ENCODE measurements at regions not wholly inside any gene's neighbourhood (a gene's known extent, or its start where the extent isn't known, plus 50 kb on each side); places are given as distances from the start of the nearest gene placed in this dataset.

GRCh38 chr3:194801461-194802432 is 116.1 kb downstream of the FAM43A start:
- no peaks in the 10 kb centered on the region for H3K9me3 ChIP-seq (replicated peaks)
- no peak for DNase-seq (ENCODE audit: low read depth in 1 of 2, low spot score in 2 of 2)
- no peaks in the 10 kb centered on the region for H3K27me3 ChIP-seq (replicated peaks)
- no peaks in the 10 kb centered on the region for H3K4me1 ChIP-seq (replicated peaks)
- H3K4me3 ChIP-seq: no peak overlapping the region
- no peak overlapping the region for H3K27ac ChIP-seq
- H3K36me3 ChIP-seq: no peaks in the 10 kb centered on the region

GRCh38 chr3:194804796-194805195 is 119.1 kb downstream of the FAM43A start:
- H3K4me1 ChIP-seq (replicated peaks): peaks cover 4% of the 10 kb centered on the region
- no peak for DNase-seq (ENCODE audit: low read depth in 1 of 2, low spot score in 2 of 2)
- H3K4me3 ChIP-seq: no peak overlapping the region
- H3K9me3 ChIP-seq (replicated peaks): no peaks in the 10 kb centered on the region
- H3K27me3 ChIP-seq (replicated peaks): no peaks in the 10 kb centered on the region
- no peak overlapping the region for H3K27ac ChIP-seq
- H3K36me3 ChIP-seq: no peaks in the 10 kb centered on the region

GRCh38 chr3:194805546-194805945 is 119.9 kb downstream of the FAM43A start:
- Histone ChIP-seq H3K36me3 (no peaks in the 10 kb centered on the region), H3K4me1 (replicated peaks) (peaks cover 4% of the 10 kb centered on the region), H3K9me3 (replicated peaks) (no peaks in the 10 kb centered on the region), H3K27me3 (replicated peaks) (no peaks in the 10 kb centered on the region), H3K27ac (no peak overlapping the region), H3K4me3 (no peak overlapping the region)
- DNase-seq (ENCODE audit: low read depth in 1 of 2, low spot score in 2 of 2): no peak

- Histone ChIP-seq H3K36me3 (no peaks in the 10 kb centered on the region), H3K27ac (no peak overlapping the region), H3K4me1 (replicated peaks) (peaks cover 4% of the 10 kb centered on the region), H3K4me3 (no peak overlapping the region), H3K9me3 (replicated peaks) (no peaks in the 10 kb centered on the region), H3K27me3 (replicated peaks) (no peaks in the 10 kb centered on the region)
- no peak for DNase-seq (ENCODE audit: low read depth in 1 of 2, low spot score in 2 of 2)
Observed at GRCh38 chr3:194806991-194807630, 121.4 kb downstream of the FAM43A start.

- H3K36me3 ChIP-seq: no peaks in the 10 kb centered on the region
- H3K4me3 ChIP-seq: no peak overlapping the region
- H3K27me3 ChIP-seq (replicated peaks): no peaks in the 10 kb centered on the region
- H3K9me3 ChIP-seq (replicated peaks): no peaks in the 10 kb centered on the region
- DNase-seq (ENCODE audit: low read depth in 1 of 2, low spot score in 2 of 2): peak; percentile 26 to 49
- peaks cover 4% of the 10 kb centered on the region for H3K4me1 ChIP-seq (replicated peaks)
- no peak overlapping the region for H3K27ac ChIP-seq
Observed at GRCh38 chr3:194808640-194809097, 123.0 kb downstream of the FAM43A start.

GRCh38 chr3:194809382-194809781 is 123.7 kb downstream of the FAM43A start:
- Histone ChIP-seq H3K27ac (no peak overlapping the region), H3K4me1 (replicated peaks) (peaks cover 4% of the 10 kb centered on the region), H3K4me3 (no peak overlapping the region), H3K9me3 (replicated peaks) (no peaks in the 10 kb centered on the region), H3K36me3 (no peaks in the 10 kb centered on the region), H3K27me3 (replicated peaks) (no peaks in the 10 kb centered on the region)
- no peak for DNase-seq (ENCODE audit: low read depth in 1 of 2, low spot score in 2 of 2)

GRCh38 chr3:194810076-194810475 is 124.4 kb downstream of the FAM43A start:
- Histone ChIP-seq H3K4me1 (replicated peaks) (peaks cover 4% of the 10 kb centered on the region), H3K9me3 (replicated peaks) (no peaks in the 10 kb centered on the region), H3K36me3 (no peaks in the 10 kb centered on the region), H3K27me3 (replicated peaks) (no peaks in the 10 kb centered on the region), H3K4me3 (no peak overlapping the region), H3K27ac (no peak overlapping the region)
- no peak for DNase-seq (ENCODE audit: low read depth in 1 of 2, low spot score in 2 of 2)

GRCh38 chr3:194811118-194811517 is 125.4 kb downstream of the FAM43A start:
- Histone ChIP-seq H3K36me3 (no peaks in the 10 kb centered on the region), H3K4me1 (replicated peaks) (peaks cover 4% of the 10 kb centered on the region), H3K27ac (no peak overlapping the region), H3K4me3 (no peak overlapping the region), H3K9me3 (replicated peaks) (no peaks in the 10 kb centered on the region), H3K27me3 (replicated peaks) (no peaks in the 10 kb centered on the region)
- DNase-seq (ENCODE audit: low read depth in 1 of 2, low spot score in 2 of 2): no peak

- H3K27ac ChIP-seq: no peak overlapping the region
- no peak overlapping the region for H3K4me3 ChIP-seq
- no peak for DNase-seq (ENCODE audit: low read depth in 1 of 2, low spot score in 2 of 2)
- no peaks in the 10 kb centered on the region for H3K9me3 ChIP-seq (replicated peaks)
- peaks cover 4% of the 10 kb centered on the region for H3K4me1 ChIP-seq (replicated peaks)
- no peaks in the 10 kb centered on the region for H3K27me3 ChIP-seq (replicated peaks)
- H3K36me3 ChIP-seq: no peaks in the 10 kb centered on the region
Observed at GRCh38 chr3:194812176-194812575, 126.5 kb downstream of the FAM43A start.

- Histone ChIP-seq H3K27ac (no peak overlapping the region), H3K27me3 (replicated peaks) (no peaks in the 10 kb centered on the region), H3K36me3 (no peaks in the 10 kb centered on the region), H3K9me3 (replicated peaks) (no peaks in the 10 kb centered on the region), H3K4me1 (replicated peaks) (no peaks in the 10 kb centered on the region), H3K4me3 (no peak overlapping the region)
- DNase-seq (ENCODE audit: low read depth in 1 of 2, low spot score in 2 of 2): no peak
Observed at GRCh38 chr3:194814878-194815357, 129.2 kb downstream of the FAM43A start.

- no peak for DNase-seq (ENCODE audit: low read depth in 1 of 2, low spot score in 2 of 2)
- no peaks in the 10 kb centered on the region for H3K9me3 ChIP-seq (replicated peaks)
- no peaks in the 10 kb centered on the region for H3K36me3 ChIP-seq
- no peak overlapping the region for H3K27ac ChIP-seq
- no peak overlapping the region for H3K4me3 ChIP-seq
- H3K27me3 ChIP-seq (replicated peaks): no peaks in the 10 kb centered on the region
- H3K4me1 ChIP-seq (replicated peaks): no peaks in the 10 kb centered on the region
Observed at GRCh38 chr3:194816748-194817591, 131.3 kb downstream of the FAM43A start.

- Histone ChIP-seq H3K4me1 (replicated peaks) (no peaks in the 10 kb centered on the region), H3K27me3 (replicated peaks) (no peaks in the 10 kb centered on the region)
Observed at GRCh38 chr3:194817592-194817930, 131.9 kb downstream of the FAM43A start.

GRCh38 chr3:194817936-194818335 is 132.3 kb downstream of the FAM43A start:
- H3K27ac ChIP-seq: no peak overlapping the region
- H3K4me3 ChIP-seq: no peak overlapping the region
- H3K4me1 ChIP-seq (replicated peaks): no peaks in the 10 kb centered on the region
- DNase-seq (ENCODE audit: low read depth in 1 of 2, low spot score in 2 of 2): no peak
- H3K36me3 ChIP-seq: no peaks in the 10 kb centered on the region
- no peaks in the 10 kb centered on the region for H3K9me3 ChIP-seq (replicated peaks)
- H3K27me3 ChIP-seq (replicated peaks): no peaks in the 10 kb centered on the region

More at GRCh38 chr3:194817592-194817930, 131.9 kb downstream of the FAM43A start:
- no peaks in the 10 kb centered on the region for H3K9me3 ChIP-seq (replicated peaks)
- DNase-seq (ENCODE audit: low read depth in 1 of 2, low spot score in 2 of 2): no peak
- no peaks in the 10 kb centered on the region for H3K36me3 ChIP-seq
- no peak overlapping the region for H3K27ac ChIP-seq
- H3K4me3 ChIP-seq: no peak overlapping the region

Data from SJSA1 (cell line).